COLO668 (cell line): ENCODE measurements at regions not wholly inside any gene's neighbourhood (a gene's known extent, or its start where the extent isn't known, plus 50 kb on each side); places are given as distances from the start of the nearest gene placed in this dataset.

Experiments used
- DNase-seq: peaks from one replicate; lab custom pipeline; 2025; ENCODE audit not compliant: unreplicated experiment; lab: John Stamatoyannopoulos, UW

GRCh38 chr6:105503641-105504040, 100.8 kb upstream of the PREP start:
- no peak for DNase-seq

GRCh38 chr6:105501826-105502344, 99.0 kb upstream of the PREP start:
- no peak for DNase-seq

- no peak for DNase-seq
These were observed 98.4 kb upstream of the PREP start for GRCh38 chr6:105501246-105501645.

GRCh38 chr6:105500693-105501092, 97.8 kb upstream of the PREP start:
- DNase-seq: no peak

- no peak for DNase-seq
These were observed 97.0 kb upstream of the PREP start for GRCh38 chr6:105499931-105500330.

GRCh38 chr6:105499136-105499870, 96.4 kb upstream of the PREP start:
- DNase-seq: no peak

- DNase-seq: no peak
These were observed 94.7 kb upstream of the PREP start for GRCh38 chr6:105497549-105497948.

GRCh38 chr6:105495515-105495914, 92.6 kb upstream of the PREP start:
- DNase-seq: no peak

- no peak for DNase-seq
These were observed 91.8 kb upstream of the PREP start for GRCh38 chr6:105494688-105495087.

GRCh38 chr6:105493736-105494135, 90.9 kb upstream of the PREP start:
- no peak for DNase-seq

GRCh38 chr6:105492706-105493673, 90.1 kb upstream of the PREP start:
- DNase-seq: no peak

GRCh38 chr6:105489216-105489530, 86.3 kb upstream of the PREP start:
- no peak for DNase-seq

GRCh38 chr6:105488516-105489215, 85.8 kb upstream of the PREP start:
- DNase-seq: no peak

- DNase-seq: no peak
These were observed 84.3 kb upstream of the PREP start for GRCh38 chr6:105487040-105487790.

- DNase-seq: peak; percentile 64
These were observed 82.6 kb upstream of the PREP start for GRCh38 chr6:105485456-105485855.

GRCh38 chr6:105484238-105485161, 81.6 kb upstream of the PREP start:
- no peak for DNase-seq

- DNase-seq: no peak
These were observed 80.6 kb upstream of the PREP start for GRCh38 chr6:105483492-105483891.

- no peak for DNase-seq
These were observed 80.0 kb upstream of the PREP start for GRCh38 chr6:105482921-105483320.

GRCh38 chr6:105482227-105482844, 79.5 kb upstream of the PREP start:
- DNase-seq: no peak
